NCI-H82 treated with DMSO at 0.1 percent for 48 hours (cell line): ENCODE measurements at regions not wholly inside any gene's neighbourhood (a gene's known extent, or its start where the extent isn't known, plus 50 kb on each side); places are given as distances from the start of the nearest gene placed in this dataset.

Experiments used
- DNase-seq: peaks from one replicate; lab custom pipeline; 2025; ENCODE audit not compliant: unreplicated experiment; lab: John Stamatoyannopoulos, UW

DNA sequence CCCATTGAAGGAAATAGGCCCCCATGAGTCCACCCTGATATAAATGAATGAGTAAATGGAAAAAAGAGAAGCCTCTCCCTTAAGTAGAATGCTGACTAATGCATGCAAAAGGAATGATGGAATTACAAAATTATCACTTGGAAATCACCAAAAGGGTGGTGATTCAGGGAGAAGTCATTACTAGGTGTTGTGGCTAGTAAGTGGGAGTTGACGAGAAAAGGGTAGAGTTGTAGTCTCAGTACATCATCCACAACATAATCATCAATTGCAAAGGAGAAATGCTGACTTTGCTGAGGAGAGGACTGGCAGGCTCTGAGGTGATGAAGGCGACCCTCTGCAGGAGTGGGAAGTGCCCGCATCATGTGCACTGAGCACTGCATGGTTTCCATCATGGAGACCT is 201.5 kb upstream of the S1PR3 start:
- DNase-seq, result no peak

DNA sequence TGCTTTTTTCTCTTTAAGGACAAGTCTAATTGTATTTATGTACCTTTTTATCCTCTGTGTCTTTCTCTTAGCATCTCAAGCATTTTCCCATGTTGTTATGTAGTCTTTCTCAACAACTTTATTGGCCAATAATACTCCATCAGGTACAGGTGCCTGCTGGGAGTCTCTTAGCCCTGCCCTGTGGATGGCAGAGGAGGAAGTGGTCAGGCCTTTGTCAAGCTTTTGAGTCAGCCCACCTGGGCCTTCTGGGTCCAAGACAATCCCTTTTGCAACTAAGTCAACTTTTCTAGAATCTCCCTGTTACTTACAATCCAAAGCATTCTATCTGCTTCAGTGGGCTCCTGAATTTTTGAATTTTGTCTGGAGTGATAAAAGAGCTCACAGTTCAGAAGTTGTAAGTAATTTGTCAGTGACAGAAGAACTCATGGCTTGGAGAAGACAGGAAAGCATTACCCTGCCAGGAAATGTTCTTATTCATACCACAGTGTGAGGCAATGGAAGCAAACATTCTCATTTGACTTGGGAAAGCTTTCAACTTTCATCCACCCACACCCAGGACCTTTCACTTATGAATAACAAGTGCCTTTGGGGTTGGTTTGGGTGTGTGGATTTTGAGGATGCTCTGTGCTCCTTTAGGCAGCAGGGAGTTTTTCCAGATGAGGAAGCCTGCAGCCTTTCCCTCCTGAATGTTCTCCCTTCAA is 200.0 kb upstream of the S1PR3 start:
- DNase-seq, result no peak

DNA sequence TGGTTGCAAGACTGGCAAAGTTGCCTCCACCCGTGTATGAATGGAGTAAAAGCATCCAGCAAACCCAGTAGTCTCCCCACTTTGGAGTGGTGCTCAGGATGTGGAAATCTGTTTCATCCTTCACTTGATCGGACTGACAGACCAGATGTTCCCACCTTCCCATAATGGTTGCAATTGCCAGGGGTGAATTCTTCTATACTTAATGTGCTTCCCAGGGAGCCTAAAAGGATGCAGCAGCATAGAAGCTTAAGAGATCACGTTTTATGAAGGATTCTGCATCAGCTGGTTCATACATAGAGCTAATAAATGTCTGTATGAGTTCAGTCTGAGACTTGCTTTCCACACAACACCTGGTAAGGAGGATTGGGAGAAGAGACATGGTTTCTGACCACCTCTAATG is 198.8 kb upstream of the S1PR3 start:
- no peak for DNase-seq

DNA sequence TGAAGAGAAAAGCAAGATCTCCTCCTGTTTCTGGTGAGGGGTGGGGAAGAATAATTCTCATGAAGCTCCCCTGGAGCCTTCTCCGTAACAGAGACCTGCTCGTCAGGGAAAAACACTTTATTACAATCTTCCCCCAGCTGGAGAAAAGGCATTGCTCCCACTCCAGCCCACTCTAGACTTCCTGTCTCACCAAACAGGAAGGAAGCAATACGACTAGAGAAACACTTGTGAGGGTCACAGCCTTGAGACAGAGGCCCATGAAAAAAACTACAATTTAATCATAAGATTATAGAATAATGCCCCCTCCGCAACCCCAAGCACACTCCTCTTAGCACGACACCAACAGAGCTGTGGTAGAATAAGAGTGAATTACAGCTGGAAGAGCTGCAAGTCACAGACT is 197.2 kb upstream of the S1PR3 start:
- no peak for DNase-seq

DNA sequence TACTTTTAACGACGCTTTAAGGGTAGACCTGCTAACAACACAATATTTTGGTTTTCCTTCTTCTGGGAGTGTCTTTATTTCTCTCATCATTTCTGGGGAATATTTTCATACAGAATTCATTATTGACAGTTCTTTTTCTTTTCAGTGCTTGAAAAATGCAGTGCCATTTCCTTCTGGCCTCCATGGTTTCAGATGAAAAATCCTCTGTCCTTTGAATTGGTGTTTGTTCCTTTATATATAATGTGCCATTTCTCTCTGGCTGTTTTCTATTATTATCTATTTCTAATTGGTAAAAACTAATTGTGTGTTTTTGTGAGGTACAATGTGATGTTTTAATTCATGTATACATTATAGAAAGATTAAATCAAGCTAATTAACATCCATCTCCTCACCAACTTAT is 194.3 kb upstream of the S1PR3 start:
- no peak for DNase-seq

DNA sequence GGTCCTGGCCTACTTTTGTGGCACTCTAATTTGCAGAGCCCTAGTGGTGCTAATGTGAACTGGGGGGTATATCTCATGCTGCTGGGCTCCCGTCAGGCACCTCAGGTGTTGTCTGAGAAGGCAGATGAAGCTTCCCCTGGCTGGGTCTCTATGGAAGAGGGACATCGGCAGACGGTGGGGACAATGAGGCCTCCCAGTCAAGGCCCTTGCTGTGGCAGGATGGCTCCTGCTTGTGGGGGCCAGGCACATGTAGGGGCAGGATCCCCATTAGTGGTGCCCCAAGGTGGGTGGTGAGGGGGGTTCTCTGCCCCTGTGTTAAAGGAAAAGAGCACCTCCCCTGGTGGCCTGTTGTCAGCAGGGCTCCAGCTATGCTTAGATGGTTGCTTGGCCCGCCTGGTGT is 192.8 kb upstream of the S1PR3 start:
- DNase-seq, result no peak

DNA sequence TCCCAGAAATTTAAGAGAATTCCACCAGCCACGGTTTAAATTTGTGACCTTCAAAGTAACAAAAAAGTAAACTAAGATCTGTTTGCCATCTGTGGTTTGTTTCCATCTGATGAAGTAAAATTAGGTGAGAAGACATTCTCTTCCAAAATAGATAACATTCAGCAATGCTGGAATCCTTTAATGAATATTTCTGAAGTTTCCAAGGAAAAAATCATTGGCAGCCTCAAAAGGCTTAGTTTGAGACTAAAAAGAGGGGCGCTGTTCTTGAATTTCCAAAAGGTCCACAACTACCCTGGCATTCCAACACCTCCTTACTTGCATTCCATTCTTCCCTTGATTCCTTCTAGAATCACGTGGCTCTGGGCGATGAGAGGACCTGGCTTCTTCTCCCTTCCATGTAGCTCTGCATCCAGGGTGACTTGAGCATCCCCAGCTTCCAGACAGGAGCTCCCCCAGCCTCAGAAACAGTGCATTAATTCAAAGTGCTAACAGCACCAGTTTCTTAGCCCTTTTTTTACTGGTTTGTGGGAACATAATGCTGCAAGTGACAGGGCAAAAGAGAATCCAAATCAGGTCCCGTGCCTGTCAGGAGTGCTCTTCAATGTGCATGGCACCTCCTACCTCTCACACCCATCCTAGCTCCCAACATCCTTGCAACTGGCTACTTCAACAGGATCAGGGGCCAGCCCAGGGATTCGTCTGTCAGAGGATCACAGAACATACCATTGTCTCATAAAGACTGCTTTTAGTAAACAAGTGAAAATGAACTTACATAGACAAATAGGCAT is 191.5 kb upstream of the S1PR3 start:
- no peak for DNase-seq

DNA sequence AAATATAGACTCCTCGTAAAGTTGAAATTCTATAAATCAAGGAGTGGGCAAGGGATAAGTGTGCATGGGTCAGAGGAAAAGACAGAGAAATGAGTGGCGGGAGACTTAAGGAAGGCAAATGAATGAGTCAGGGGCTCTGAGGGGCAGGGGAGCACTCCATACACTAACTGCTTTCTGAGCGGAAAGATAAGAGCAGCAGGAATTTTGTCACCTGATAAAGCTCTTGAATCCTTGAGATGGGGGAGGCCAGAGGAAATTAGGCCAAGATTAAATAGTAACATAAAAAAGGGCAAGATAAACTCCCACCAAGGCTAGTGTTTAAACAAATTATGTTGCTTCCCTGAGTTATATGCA is 191.0 kb upstream of the S1PR3 start:
- DNase-seq, result no peak

DNA sequence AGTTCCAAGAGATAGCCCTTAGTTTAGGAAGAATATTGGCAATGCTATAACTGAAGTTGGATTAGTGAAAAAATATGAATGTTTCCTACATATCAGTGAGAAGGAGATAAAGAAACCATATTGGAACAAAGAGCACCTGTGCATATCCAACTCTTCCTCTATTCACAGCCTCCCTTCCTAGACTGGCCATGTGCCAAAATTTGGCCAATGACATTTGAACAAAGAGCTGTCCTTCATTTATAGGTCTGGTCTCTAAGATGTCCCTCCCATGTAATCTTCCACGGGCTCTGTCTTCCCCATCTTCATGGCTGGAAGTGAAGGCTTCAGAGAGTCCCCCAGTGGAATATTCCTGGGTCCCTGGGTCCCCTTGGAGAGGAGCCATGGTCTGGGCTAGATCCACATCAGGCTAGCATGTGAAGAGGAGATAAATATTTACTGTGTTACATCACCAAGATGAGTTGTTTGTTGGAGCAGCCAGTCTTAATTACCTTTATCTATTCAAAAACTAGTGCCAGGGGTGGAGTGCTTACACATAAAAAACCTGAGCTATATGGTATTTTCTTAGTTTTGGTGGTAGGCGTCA is 190.0 kb upstream of the S1PR3 start:
- no peak for DNase-seq

DNA sequence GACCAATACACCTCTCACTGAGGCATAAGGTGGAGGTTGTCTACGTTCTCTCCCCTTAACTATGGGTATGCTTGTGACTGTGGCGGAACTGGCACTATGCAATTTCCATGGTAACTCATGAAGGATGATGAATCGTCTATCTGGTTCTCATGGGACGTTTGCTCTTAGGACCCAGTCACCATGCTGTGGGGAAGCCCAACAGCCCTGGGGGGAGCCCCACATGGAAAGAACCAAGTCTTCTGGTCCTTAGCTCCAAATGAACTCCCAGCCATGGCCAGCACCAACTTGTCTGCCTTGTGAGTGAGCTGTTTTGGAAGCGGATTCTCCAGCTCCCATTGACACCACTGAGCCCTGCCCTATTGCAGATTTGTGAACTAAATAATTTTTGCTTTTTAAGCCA is 188.7 kb upstream of the S1PR3 start:
- DNase-seq, result no peak

DNA sequence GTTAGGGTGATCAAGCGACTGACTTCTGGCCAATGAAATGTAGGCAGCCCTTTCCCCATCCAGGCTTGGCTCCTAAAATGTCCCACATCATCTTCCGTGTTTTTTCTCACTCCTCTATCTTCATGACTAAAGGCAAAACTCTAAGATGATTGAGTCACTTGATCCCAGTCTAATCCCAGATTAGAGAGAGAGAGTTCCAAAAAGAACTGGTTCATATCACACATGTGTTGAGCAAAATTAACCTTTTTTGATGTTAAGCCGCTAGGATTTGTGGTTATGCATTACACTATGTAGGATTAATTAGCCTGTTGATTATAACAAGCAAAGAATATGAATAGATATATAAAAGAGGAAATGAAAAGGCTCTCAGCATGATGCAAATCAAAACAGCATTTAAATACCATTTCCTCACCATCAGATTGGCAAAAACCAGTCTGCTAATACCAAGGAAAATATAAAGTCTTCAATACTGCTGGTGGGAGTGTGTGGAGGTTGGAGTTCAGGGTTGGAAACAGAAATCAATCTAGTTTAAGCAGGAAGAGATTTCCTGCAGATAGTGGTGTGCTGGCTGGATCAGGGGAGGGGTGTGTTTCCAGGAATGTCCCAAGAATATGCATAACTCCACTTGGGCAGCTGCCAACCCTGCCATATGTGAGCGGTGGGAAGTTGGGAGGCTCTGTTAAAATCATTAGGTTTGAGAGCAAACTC is 187.6 kb upstream of the S1PR3 start:
- DNase-seq, result no peak

DNA sequence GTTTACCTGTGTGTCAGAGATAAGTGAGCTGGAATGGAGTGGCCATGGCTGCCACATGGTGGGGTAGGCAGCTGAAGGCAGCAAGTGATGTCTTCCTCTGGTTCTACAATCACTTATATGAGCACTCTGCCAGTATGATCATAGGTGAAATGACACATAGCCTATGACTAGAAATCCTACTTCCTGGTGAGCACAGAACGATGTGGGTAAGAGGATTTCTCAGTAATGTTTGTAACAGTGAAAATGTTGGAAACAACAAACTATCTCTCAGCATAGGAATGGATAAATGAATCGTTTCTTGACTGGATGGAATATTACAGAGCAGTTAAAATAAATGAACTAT is 187.0 kb upstream of the S1PR3 start:
- DNase-seq, result no peak

DNA sequence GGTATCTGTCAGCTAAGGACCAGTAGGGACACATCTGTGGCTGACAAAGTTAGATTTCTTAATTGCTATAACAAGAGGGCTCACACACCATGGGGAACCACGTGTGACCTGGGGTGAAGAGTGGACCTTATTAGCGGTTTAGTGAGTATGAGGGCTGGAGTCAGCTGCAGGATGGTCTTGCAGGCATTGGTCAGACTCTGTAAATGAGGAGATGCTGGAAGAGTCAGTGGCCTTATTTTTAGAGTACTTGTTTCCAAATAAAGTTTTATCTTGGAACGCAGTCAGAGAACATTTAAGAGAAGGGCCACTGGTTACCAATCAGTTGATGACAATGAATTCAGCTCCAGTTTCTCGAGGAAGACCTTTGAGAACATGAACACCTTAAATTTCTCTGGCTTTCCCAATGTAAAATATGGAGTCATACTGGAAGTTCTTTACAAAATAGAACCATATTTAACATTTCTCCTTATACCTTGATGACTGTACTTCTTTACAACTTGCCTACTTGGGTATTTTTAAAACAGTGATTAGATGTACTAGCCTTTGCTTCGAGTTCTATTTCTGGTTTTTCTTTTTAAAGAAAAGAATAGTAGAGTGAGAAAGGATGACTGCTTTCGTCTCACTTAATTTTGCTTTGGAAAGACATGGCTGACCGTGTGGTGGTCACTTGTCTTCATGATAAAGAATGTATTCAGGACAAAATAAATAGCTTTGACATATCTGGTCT is 185.9 kb upstream of the S1PR3 start:
- DNase-seq, result no peak

DNA sequence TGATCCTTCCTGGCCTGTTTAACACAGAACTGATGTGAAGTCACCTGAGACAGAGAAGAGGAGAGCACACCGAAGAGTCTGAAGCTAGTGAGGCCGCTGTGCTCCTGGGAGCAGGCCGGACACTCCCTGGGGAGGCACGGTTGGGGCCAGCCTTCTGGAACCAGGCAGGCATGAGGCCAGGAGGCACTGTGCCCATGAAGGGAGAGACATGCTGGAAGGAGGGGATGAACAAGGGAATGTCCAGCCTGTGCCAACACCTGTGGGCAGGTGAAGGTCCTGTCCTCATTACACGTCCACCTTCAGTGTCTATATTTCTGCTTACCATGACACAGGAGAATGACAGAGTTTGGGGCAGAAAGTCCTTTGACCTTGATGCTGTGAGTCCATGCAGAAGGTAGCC is 183.8 kb upstream of the S1PR3 start:
- no peak for DNase-seq

DNA sequence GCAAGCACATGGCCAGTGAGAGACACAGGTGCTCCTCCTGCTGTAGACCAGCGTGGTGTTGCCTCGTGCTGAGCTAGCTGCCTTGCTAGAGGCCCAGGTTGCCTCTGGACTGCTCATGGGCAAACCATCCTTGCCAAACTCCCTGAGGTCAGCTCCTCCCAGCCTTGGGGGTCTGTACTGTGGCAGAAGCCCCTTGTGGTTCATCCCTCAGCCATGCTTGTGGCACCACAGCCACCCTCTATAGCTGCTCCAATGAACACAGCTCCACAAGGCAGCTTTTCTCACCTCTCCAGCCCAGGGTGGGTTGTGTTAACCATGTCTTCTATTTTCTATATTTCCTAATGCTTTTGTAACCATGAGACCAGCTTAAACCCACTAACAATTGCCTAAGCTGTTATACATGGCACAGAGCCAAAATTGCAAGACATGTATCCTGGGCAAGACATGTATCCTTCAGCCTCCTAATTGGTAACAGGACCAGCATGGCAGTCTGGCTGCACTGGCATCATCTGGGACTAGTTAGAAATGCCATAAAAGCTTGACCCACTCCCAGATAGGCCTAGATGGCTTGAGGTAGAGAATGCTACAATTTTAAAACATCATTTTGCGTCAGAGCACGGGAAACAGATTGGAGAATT is 183.1 kb upstream of the S1PR3 start:
- DNase-seq, result no peak

DNA sequence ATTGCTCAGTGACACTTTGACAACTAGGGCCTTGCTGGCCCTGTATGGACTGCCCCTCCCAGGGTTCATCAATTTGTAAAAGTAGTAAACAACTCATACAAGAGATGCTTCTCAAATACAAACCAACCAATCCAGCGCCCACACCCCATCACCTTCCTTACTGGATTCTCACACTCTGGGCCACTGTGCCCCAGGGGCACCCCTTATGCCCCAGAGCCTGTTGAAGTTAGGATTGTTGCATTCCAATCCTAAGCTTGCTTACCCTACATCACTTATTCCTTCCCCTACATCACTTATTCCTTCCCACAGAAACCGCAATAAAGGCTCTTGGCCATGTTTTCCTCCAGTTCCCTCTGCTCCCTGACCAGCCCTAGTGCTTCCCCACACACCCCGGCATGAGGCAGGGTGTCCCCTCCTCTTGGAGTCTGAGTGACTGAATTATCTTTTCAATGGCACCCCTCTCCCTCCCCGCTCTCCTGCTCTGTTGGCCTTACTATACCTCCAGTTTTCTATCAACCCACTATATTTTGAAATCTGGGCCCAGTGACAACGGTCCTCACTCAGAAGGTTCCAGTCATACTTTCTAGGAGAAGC is 182.4 kb upstream of the S1PR3 start:
- no peak for DNase-seq

DNA sequence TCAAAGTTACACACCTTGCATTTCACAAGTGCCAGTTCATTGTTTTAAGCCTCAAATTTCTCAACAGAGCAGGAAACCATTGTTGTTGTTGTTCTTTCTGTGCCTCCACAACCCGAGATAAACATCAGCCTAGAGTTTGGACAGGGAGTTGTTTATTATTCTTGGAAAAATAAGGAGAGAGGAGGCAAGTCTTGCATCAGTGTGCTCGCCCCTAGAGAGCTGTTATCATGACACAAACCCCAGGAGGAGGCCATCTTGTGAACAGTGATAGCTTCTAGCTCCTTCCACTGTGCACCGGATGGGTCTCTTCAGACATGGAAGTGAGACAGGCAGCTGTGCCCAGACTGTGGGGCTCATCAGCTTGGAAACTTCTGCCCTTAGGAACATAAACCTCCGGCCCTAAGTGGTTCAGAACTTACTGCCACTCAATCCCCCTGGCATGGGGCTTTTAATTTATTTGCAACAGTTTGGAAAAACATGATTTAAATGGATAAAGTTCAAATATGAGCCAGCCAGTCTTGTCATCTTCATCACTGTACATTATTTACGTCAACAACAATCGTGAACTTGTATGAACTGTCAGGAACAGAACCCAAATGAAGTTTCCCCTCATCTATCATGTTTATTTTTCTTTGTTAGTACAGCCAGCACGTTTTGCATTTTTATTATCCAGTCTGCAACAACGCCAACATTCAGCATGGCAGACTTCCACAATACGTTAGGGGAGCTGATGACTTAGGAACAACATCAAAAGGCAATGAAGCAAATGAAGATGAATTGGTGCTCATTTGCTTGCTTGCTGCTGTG is 181.7 kb upstream of the S1PR3 start:
- DNase-seq, result no peak

DNA sequence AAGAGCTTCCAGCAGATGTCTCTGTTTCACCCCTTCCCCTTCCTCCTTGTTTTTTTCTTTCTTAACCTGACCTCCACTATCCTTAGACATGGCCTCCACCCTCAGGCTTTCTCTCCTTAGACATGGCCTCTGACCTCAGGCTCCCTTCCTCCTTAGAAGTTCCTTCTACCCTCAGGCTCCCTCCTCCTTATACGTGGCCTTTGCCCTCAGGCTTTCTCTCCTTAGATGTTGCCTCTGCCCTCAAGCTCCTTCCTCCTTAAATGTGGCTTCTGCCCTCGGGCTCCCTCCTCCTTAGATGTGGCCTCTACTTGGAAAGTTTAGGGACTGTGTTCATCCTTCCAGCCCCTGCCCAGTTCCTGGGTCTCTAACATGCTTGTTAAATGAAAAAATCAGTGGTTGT is 180.4 kb upstream of the S1PR3 start:
- no peak for DNase-seq

DNA sequence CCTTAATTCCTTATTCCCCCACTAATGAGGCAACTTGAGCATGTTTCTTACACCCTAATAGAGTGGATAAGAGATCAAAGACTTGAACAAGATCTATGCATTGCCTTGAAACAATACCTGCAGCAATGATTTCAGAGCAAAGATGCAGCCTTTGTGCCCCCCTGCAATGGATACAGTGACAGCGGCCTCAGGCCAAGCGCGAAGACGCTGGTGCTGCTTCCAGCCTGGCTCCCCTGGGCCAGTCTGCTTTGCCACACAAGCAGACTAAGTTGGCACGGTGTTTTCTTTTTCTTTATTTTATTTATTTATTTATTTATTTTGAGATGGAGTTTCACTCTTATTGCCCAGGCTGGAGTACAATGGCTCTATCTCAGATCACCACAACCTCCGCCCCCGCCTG is 179.8 kb upstream of the S1PR3 start:
- no peak for DNase-seq
